ENCODE measurements at regions not wholly inside any gene's neighbourhood (a gene's known extent, or its start where the extent isn't known, plus 50 kb on each side); places are given as distances from the start of the nearest gene placed in this dataset.

GRCh38 chr7:88515301-88515700 lies 208.6 kb upstream of the STEAP4 start:
- no peak for DNase-seq (ENCODE audit: extremely low read depth, low read depth, low spot score)

GRCh38 chr7:88509341-88509740 lies 202.6 kb upstream of the STEAP4 start:
- no peak for DNase-seq (ENCODE audit: extremely low read depth, low read depth, low spot score)

- DNase-seq (ENCODE audit: extremely low read depth, low read depth, low spot score): no peak
Measured at GRCh38 chr7:88500131-88500530, 193.4 kb upstream of the STEAP4 start.

GRCh38 chr7:88495881-88496725 lies 189.4 kb upstream of the STEAP4 start:
- no peak for DNase-seq (ENCODE audit: extremely low read depth, low read depth, low spot score)

- no peak for DNase-seq (ENCODE audit: extremely low read depth, low read depth, low spot score)
Measured at GRCh38 chr7:88492153-88492552, 185.5 kb upstream of the STEAP4 start.

- DNase-seq (ENCODE audit: extremely low read depth, low read depth, low spot score): no peak
Measured at GRCh38 chr7:88490874-88491273, 184.2 kb upstream of the STEAP4 start.

GRCh38 chr7:88490161-88490560 lies 183.5 kb upstream of the STEAP4 start:
- DNase-seq (ENCODE audit: extremely low read depth, low read depth, low spot score): no peak

GRCh38 chr7:88485821-88486220 lies 179.1 kb upstream of the STEAP4 start:
- DNase-seq (ENCODE audit: extremely low read depth, low read depth, low spot score): no peak

GRCh38 chr7:88484551-88484950 lies 177.9 kb upstream of the STEAP4 start:
- DNase-seq (ENCODE audit: extremely low read depth, low read depth, low spot score): no peak

GRCh38 chr7:88480896-88481295 lies 174.2 kb upstream of the STEAP4 start:
- DNase-seq (ENCODE audit: extremely low read depth, low read depth, low spot score): no peak

GRCh38 chr7:88480271-88480670 lies 173.6 kb upstream of the STEAP4 start:
- no peak for DNase-seq (ENCODE audit: extremely low read depth, low read depth, low spot score)

GRCh38 chr7:88477976-88478375 lies 171.3 kb upstream of the STEAP4 start:
- no peak for DNase-seq (ENCODE audit: extremely low read depth, low read depth, low spot score)

GRCh38 chr7:88465600-88465999 lies 158.9 kb upstream of the STEAP4 start:
- DNase-seq (ENCODE audit: extremely low read depth, low read depth, low spot score): no peak

- no peak for DNase-seq (ENCODE audit: extremely low read depth, low read depth, low spot score)
Measured at GRCh38 chr7:88462799-88463198, 156.1 kb upstream of the STEAP4 start.

GRCh38 chr7:88460650-88461049 lies 154.0 kb upstream of the STEAP4 start:
- DNase-seq (ENCODE audit: extremely low read depth, low read depth, low spot score): no peak

- DNase-seq (ENCODE audit: extremely low read depth, low read depth, low spot score): no peak
Measured at GRCh38 chr7:88458946-88459345, 152.3 kb upstream of the STEAP4 start.

- no peak for DNase-seq (ENCODE audit: extremely low read depth, low read depth, low spot score)
Measured at GRCh38 chr7:88458279-88458678, 151.6 kb upstream of the STEAP4 start.

GRCh38 chr7:88457320-88457719 lies 150.6 kb upstream of the STEAP4 start:
- DNase-seq (ENCODE audit: extremely low read depth, low read depth, low spot score): no peak

- no peak for DNase-seq (ENCODE audit: extremely low read depth, low read depth, low spot score)
Measured at GRCh38 chr7:88456490-88456889, 149.8 kb upstream of the STEAP4 start.

- DNase-seq (ENCODE audit: extremely low read depth, low read depth, low spot score): no peak
Measured at GRCh38 chr7:88455696-88456095, 149.0 kb upstream of the STEAP4 start.

GRCh38 chr7:88452646-88453045 lies 146.0 kb upstream of the STEAP4 start:
- no peak for DNase-seq (ENCODE audit: extremely low read depth, low read depth, low spot score)

GRCh38 chr7:88450874-88451273 lies 144.2 kb upstream of the STEAP4 start:
- DNase-seq (ENCODE audit: extremely low read depth, low read depth, low spot score): no peak

- no peak for DNase-seq (ENCODE audit: extremely low read depth, low read depth, low spot score)
Measured at GRCh38 chr7:88449410-88449809, 142.7 kb upstream of the STEAP4 start.

Data from glomerular endothelial cell (primary cell).